ENCODE measurements at regions not wholly inside any gene's neighbourhood (a gene's known extent, or its start where the extent isn't known, plus 50 kb on each side); places are given as distances from the start of the nearest gene placed in this dataset.

DNA sequence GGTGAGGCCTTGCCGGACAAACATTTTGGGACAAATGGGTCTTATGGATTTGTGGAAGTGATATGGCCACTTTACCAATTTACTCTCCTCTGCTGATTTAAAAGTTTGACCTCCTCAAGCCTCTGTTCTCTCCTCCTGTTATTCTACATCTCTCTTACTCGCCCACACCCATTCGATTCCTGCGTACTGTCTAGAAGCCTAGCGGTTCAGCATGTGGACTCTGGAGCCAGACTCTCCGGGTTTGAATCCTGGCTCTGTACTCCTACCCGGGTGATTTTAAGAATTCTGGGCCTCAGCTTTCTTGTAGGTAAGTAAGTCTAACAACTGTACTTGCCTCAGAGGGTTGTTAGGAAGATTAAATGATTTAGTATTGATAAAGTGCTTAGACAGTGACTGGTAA lies 168.6 kb upstream of the IFNG-AS1 start:
- no peaks in the 10 kb centered on the region for H3K36me3 ChIP-seq (ENCODE audit: control insufficient read depth, insufficient read depth, low read length, severe bottlenecking)
- no peak overlapping the region for H3K9ac ChIP-seq (ENCODE audit: low read length)
- H3K4me1 ChIP-seq (ENCODE audit: control insufficient read depth, insufficient read depth, low read length), result no peaks in the 10 kb centered on the region
- no peak overlapping the region for H3K4me3 ChIP-seq (ENCODE audit: low read length)
- no peaks in the 10 kb centered on the region for H3K27me3 ChIP-seq (replicated peaks; ENCODE audit: control insufficient read depth, insufficient read depth, low read length)
- DNase-seq (ENCODE audit: low read depth), result no peak
- peaks cover 19% of the 10 kb centered on the region for H3K9me3 ChIP-seq (ENCODE audit: control insufficient read depth, low read length)

DNA sequence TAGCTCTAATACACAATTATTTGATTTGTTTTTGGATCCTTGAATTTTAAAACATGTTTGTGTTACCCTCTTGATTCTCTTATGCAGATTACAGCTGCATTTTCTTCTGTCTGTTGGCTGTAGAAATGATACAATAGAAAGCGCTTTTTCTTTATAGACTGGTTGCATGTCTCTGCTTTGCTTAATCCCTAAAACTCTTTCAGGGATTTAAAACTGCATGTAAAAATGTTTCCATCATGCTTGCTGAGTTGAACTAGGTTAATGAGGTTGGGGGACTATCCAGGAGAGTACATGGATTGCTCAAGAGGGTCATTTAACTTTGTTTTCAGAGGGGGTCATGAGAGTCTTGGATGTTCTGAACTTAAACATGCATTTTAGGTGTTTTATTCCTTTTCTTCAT lies 166.4 kb upstream of the IFNG-AS1 start:
- Histone ChIP-seq H3K27me3 (replicated peaks; ENCODE audit: control insufficient read depth, insufficient read depth, low read length) (no peaks in the 10 kb centered on the region), H3K4me1 (ENCODE audit: control insufficient read depth, insufficient read depth, low read length) (peaks cover 16% of the 10 kb centered on the region)

DNA sequence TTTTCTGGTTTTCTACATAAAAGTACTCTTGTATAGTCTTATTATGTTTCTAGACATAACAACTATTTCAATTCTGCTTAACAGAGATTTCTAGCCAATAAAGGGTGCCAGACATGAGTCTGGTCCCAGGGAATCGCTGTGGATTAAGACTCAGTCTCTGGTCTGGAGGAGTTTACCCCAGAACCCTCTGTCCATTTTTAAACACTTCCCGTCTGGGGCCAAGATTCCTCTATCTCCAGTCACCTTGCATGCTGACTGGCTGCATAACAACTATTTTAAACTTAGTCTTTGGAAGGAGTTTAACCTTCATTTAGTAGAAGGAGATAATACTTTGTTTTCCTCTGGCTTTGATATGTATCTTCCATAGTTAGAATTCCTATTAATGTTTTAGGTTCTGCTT lies 163.1 kb upstream of the IFNG-AS1 start:
- H3K4me3 ChIP-seq (ENCODE audit: low read length), result no peak overlapping the region
- DNase-seq (ENCODE audit: low read depth), result no peak
- no peak overlapping the region for H3K9ac ChIP-seq (ENCODE audit: low read length)
- no peaks in the 10 kb centered on the region for H3K36me3 ChIP-seq (ENCODE audit: control insufficient read depth, insufficient read depth, low read length, severe bottlenecking)
- H3K9me3 ChIP-seq (ENCODE audit: control insufficient read depth, low read length), result no peaks in the 10 kb centered on the region
- H3K27me3 ChIP-seq (replicated peaks; ENCODE audit: control insufficient read depth, insufficient read depth, low read length), result no peaks in the 10 kb centered on the region
- H3K4me1 ChIP-seq (ENCODE audit: control insufficient read depth, insufficient read depth, low read length), result peaks cover 24% of the 10 kb centered on the region

More for the DNA sequence above, 166.4 kb upstream of the IFNG-AS1 start:
- no peak for DNase-seq (ENCODE audit: low read depth)
- no peaks in the 10 kb centered on the region for H3K9me3 ChIP-seq (ENCODE audit: control insufficient read depth, low read length)
- no peaks in the 10 kb centered on the region for H3K36me3 ChIP-seq (ENCODE audit: control insufficient read depth, insufficient read depth, low read length, severe bottlenecking)
- H3K4me3 ChIP-seq (ENCODE audit: low read length), result no peak overlapping the region
- H3K9ac ChIP-seq (ENCODE audit: low read length), result no peak overlapping the region

DNA sequence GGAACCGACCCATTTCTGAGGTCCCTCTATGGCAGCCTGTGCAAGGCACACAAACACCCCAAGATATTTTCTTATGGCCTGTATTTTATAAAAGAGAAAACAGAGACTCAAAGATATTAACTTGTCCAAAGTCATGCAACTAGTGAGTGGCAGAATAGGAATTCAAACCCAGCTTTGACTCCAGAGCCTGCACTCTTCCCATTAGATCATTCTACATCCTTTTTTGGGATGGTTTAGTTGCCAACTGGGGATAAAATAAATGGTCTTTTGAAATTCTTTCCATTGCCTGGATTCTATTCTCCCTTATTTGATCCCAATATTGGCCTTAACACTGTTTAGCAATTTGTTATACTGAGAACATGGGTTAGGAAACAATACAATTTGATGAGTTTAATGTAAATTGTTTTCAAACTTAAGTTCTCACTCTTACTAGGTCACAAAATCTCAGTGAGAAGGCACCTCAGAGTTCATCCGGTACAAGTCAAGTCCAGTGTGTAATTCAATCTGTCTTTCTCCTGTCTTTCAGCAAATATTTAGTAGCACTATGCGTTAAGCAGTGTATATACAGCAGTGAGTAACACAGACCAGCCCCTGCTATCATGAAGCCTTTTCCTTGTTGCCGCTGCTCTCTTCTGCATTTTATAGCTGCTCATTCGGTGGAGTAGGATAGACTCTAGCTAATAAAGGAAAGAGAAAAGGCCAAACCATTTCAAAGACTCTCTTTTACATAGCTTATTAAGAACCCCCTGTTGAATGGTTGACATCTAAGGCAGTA lies 162.1 kb upstream of the IFNG-AS1 start:
- Histone ChIP-seq H3K36me3 (ENCODE audit: control insufficient read depth, insufficient read depth, low read length, severe bottlenecking) (no peaks in the 10 kb centered on the region), H3K27me3 (replicated peaks; ENCODE audit: control insufficient read depth, insufficient read depth, low read length) (no peaks in the 10 kb centered on the region), H3K4me3 (ENCODE audit: low read length) (peak overlapping the region; percentile 82), H3K4me1 (ENCODE audit: control insufficient read depth, insufficient read depth, low read length) (peaks cover 24% of the 10 kb centered on the region), H3K9ac (ENCODE audit: low read length) (peak overlapping the region; percentile 82), H3K9me3 (ENCODE audit: control insufficient read depth, low read length) (no peaks in the 10 kb centered on the region)
- DNase-seq (ENCODE audit: low read depth), result peak; percentile 16

DNA sequence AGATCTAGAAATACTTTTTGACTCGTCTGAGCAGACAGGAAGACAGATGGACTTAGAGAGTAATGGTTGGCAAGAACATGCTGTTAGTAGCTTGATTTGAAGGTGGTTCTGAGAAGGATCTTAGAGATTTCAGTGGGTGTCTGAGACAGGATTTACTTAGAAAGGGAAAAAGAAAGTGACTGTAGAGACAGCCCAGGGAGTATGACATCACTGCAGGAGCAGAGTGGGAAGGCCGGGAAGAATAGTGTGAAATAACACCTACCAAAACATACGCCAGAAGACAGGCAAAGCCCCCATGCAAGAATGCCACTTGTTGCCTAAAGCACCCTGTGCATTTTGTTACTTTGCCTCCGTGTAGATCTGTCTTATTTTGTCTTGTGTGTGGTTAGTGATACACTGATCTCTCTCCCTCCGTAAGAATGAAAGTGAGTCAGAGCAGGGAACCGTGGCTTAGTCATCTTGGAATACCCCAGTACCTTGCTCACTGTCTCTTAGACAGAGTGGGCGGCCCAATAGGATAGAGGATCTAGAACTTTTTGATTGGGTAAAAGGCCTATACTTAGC lies 161.3 kb upstream of the IFNG-AS1 start:
- DNase-seq (ENCODE audit: low read depth), result peak; percentile 91
- H3K9me3 ChIP-seq (ENCODE audit: control insufficient read depth, low read length), result no peaks in the 10 kb centered on the region
- H3K27me3 ChIP-seq (replicated peaks; ENCODE audit: control insufficient read depth, insufficient read depth, low read length), result no peaks in the 10 kb centered on the region
- peak overlapping the region; percentile 82 for H3K4me3 ChIP-seq (ENCODE audit: low read length)
- H3K36me3 ChIP-seq (ENCODE audit: control insufficient read depth, insufficient read depth, low read length, severe bottlenecking), result no peaks in the 10 kb centered on the region
- H3K4me1 ChIP-seq (ENCODE audit: control insufficient read depth, insufficient read depth, low read length), result peaks cover 24% of the 10 kb centered on the region
- peak overlapping the region; percentile 82 for H3K9ac ChIP-seq (ENCODE audit: low read length)

DNA sequence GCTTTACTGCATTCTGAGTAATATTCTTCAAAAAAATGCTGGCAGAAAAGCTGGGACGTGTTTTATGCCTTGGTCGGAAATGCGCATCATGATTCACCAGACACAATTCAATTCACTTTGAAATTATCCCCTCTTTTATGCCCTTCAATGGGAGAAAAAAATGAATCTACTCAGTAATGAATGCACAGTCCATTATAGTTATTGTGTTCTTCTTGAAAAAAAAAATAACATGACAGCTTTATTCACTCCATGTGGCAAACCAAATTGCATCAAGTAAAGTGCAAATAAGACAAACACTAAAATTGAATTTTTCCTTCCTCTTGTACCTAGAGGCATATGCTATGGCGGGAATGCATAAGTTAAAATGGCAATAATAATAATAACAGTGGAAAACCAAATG lies 159.4 kb upstream of the IFNG-AS1 start:
- no peak overlapping the region for H3K4me3 ChIP-seq (ENCODE audit: low read length)
- peaks cover 24% of the 10 kb centered on the region for H3K4me1 ChIP-seq (ENCODE audit: control insufficient read depth, insufficient read depth, low read length)
- no peaks in the 10 kb centered on the region for H3K36me3 ChIP-seq (ENCODE audit: control insufficient read depth, insufficient read depth, low read length, severe bottlenecking)
- no peak overlapping the region for H3K9ac ChIP-seq (ENCODE audit: low read length)
- DNase-seq (ENCODE audit: low read depth), result no peak
- no peaks in the 10 kb centered on the region for H3K27me3 ChIP-seq (replicated peaks; ENCODE audit: control insufficient read depth, insufficient read depth, low read length)
- H3K9me3 ChIP-seq (ENCODE audit: control insufficient read depth, low read length), result no peaks in the 10 kb centered on the region

DNA sequence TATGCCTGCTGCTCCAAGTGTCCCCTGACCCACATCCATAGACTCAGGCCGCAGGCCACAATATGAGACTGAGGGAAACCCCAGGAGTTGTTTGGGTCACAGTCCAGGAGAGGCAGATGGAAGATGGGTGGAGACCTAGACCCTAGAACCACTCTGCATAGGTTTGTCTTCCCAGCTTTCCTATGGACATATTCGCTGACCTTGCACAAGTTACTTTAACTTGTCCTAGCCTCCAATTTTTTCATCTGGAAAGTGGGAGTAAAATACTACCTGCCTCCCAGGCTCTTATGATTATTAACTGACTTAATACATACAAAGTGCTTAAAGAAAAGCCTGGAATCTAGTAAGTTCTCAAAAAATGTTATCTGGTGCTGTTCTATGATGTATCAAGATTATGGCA lies 157.1 kb upstream of the IFNG-AS1 start:
- Histone ChIP-seq H3K4me3 (ENCODE audit: low read length) (no peak overlapping the region), H3K9me3 (ENCODE audit: control insufficient read depth, low read length) (peaks cover 17% of the 10 kb centered on the region), H3K4me1 (ENCODE audit: control insufficient read depth, insufficient read depth, low read length) (peaks cover 15% of the 10 kb centered on the region), H3K9ac (ENCODE audit: low read length) (no peak overlapping the region), H3K36me3 (ENCODE audit: control insufficient read depth, insufficient read depth, low read length, severe bottlenecking) (no peaks in the 10 kb centered on the region), H3K27me3 (replicated peaks; ENCODE audit: control insufficient read depth, insufficient read depth, low read length) (no peaks in the 10 kb centered on the region)
- no peak for DNase-seq (ENCODE audit: low read depth)

DNA sequence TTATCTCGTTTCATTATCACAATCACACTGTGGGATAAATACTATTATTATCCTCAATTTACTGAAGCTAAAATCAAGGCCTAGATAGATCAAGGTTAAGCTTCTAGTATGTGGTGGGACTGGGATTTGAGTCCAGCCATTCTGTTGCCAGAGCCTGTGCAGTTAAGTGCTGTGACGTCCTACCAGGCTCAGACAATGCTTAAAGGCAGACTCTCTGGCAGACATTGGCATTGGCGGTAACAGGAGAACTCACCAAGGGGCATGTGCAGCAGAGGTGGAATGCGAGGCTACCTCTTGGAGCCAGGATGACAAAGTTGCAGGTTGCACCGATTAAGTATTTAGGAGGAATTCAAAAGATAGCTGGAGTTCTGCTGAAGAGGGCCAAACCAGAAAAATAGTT lies 155.6 kb upstream of the IFNG-AS1 start:
- DNase-seq (ENCODE audit: low read depth), result no peak
- Histone ChIP-seq H3K36me3 (ENCODE audit: control insufficient read depth, insufficient read depth, low read length, severe bottlenecking) (no peaks in the 10 kb centered on the region), H3K4me3 (ENCODE audit: low read length) (no peak overlapping the region), H3K27me3 (replicated peaks; ENCODE audit: control insufficient read depth, insufficient read depth, low read length) (no peaks in the 10 kb centered on the region), H3K9ac (ENCODE audit: low read length) (no peak overlapping the region), H3K4me1 (ENCODE audit: control insufficient read depth, insufficient read depth, low read length) (peaks cover 3% of the 10 kb centered on the region), H3K9me3 (ENCODE audit: control insufficient read depth, low read length) (peaks cover 25% of the 10 kb centered on the region)

DNA sequence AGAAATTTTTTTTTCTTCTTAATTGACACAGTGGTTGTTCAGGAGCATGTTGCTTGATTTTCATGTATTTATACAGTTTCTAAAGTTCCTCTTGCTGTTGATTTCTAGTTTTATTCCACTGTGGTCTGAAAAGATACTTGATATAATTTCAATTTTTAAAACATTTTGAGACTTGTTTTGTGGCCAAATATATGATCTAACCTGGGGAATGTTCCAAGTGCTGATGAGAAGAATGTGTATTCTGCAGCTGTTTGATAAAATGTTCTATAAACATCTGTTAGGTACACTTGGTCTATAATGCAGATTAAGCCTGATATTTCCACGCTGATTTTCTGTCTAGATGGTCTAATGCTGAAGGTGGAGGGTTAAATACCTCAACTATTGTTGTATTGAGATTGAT lies 151.4 kb upstream of the IFNG-AS1 start:
- H3K4me1 ChIP-seq (ENCODE audit: control insufficient read depth, insufficient read depth, low read length), result no peaks in the 10 kb centered on the region

DNA sequence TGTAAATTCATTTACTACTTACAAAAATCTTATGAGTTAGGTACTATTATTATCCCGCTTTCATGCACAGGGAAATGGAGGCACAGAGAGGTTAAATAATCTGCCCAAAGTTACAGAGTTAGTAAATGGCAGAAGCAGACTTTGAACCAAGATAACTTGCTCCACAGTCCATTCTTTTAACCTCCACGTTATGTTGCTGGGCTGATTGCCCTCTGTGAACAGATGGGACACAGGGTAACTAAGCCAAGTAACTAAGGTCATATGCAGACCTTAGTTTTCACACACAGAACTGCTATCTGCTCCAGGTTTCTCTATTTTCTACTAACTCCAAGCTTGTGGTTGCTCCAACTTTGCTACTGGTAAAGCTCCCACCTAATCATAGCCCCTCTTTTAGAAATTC lies 147.1 kb upstream of the IFNG-AS1 start:
- Histone ChIP-seq H3K9me3 (ENCODE audit: control insufficient read depth, low read length) (peaks cover 12% of the 10 kb centered on the region), H3K27me3 (replicated peaks; ENCODE audit: control insufficient read depth, insufficient read depth, low read length) (no peaks in the 10 kb centered on the region), H3K4me1 (ENCODE audit: control insufficient read depth, insufficient read depth, low read length) (no peaks in the 10 kb centered on the region), H3K36me3 (ENCODE audit: control insufficient read depth, insufficient read depth, low read length, severe bottlenecking) (no peaks in the 10 kb centered on the region), H3K4me3 (ENCODE audit: low read length) (no peak overlapping the region), H3K9ac (ENCODE audit: low read length) (no peak overlapping the region)
- DNase-seq (ENCODE audit: low read depth), result no peak

More for the DNA sequence above, 151.4 kb upstream of the IFNG-AS1 start:
- Histone ChIP-seq H3K27me3 (replicated peaks; ENCODE audit: control insufficient read depth, insufficient read depth, low read length) (no peaks in the 10 kb centered on the region), H3K4me3 (ENCODE audit: low read length) (no peak overlapping the region), H3K9me3 (ENCODE audit: control insufficient read depth, low read length) (peaks cover 28% of the 10 kb centered on the region), H3K9ac (ENCODE audit: low read length) (no peak overlapping the region), H3K36me3 (ENCODE audit: control insufficient read depth, insufficient read depth, low read length, severe bottlenecking) (no peaks in the 10 kb centered on the region)
- no peak for DNase-seq (ENCODE audit: low read depth)

DNA sequence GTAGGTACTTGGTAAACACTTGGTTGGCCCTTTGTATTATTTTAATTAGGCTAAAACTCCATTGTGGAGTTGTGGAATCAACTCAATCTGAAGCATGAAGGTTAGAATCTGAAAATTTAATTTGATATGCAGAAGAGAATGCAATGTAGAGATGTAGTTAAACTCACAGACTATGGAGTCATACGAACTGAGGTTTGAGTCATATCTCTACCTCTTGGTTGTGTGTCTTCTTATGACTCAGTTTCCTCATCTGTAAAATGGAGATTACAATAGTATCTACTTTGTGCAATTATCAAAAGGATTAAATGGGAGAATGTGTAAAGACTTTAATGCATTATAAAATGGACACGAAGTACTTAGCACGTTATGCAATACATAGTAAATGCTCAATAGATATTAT lies 146.0 kb upstream of the IFNG-AS1 start:
- Histone ChIP-seq H3K36me3 (ENCODE audit: control insufficient read depth, insufficient read depth, low read length, severe bottlenecking) (no peaks in the 10 kb centered on the region), H3K9me3 (ENCODE audit: control insufficient read depth, low read length) (peaks cover 7% of the 10 kb centered on the region)

More for the DNA sequence above, 146.0 kb upstream of the IFNG-AS1 start:
- H3K4me3 ChIP-seq (ENCODE audit: low read length), result no peak overlapping the region
- no peaks in the 10 kb centered on the region for H3K27me3 ChIP-seq (replicated peaks; ENCODE audit: control insufficient read depth, insufficient read depth, low read length)
- no peak overlapping the region for H3K9ac ChIP-seq (ENCODE audit: low read length)
- no peak for DNase-seq (ENCODE audit: low read depth)
- H3K4me1 ChIP-seq (ENCODE audit: control insufficient read depth, insufficient read depth, low read length), result no peaks in the 10 kb centered on the region
